NB4 (cell line): ENCODE measurements at regions not wholly inside any gene's neighbourhood (a gene's known extent, or its start where the extent isn't known, plus 50 kb on each side); places are given as distances from the start of the nearest gene placed in this dataset.

Source experiments
- DNase-seq: peaks from one replicate; pipeline ENCODE4 v3.0.0; 2010; ENCODE audit warnings: low read depth
- H3K4me3 ChIP-seq: one replicate; pipeline ENCODE4 v1.5.1; 2011; ENCODE audit warnings: mild to moderate bottlenecking, low read depth, low read length, moderate library complexity
- MAX ChIP-seq: IDR thresholded peaks from 2 replicates; pipeline ENCODE4 v1.6.1; 2011; ENCODE audit warnings: low read depth, low read length
- MYC ChIP-seq: IDR thresholded peaks from 2 replicates; pipeline ENCODE4 v1.6.1; 2011; ENCODE audit warnings: low read depth, low read length
- POLR2A ChIP-seq: IDR thresholded peaks from 2 replicates; pipeline ENCODE4 v1.6.1; 2011; ENCODE audit warnings: mild to moderate bottlenecking; ENCODE audit not compliant: insufficient read length; ENCODE audit errors: extremely low read depth
- TF ChIP-seq, protein P1 (sequence below): IDR thresholded peaks from one replicate; pipeline ENCODE4 v1.5.1; 2012; ENCODE audit warnings: low read depth, low read length

- no peak for TF ChIP-seq POLR2A
- TF ChIP-seq, protein P1, sequence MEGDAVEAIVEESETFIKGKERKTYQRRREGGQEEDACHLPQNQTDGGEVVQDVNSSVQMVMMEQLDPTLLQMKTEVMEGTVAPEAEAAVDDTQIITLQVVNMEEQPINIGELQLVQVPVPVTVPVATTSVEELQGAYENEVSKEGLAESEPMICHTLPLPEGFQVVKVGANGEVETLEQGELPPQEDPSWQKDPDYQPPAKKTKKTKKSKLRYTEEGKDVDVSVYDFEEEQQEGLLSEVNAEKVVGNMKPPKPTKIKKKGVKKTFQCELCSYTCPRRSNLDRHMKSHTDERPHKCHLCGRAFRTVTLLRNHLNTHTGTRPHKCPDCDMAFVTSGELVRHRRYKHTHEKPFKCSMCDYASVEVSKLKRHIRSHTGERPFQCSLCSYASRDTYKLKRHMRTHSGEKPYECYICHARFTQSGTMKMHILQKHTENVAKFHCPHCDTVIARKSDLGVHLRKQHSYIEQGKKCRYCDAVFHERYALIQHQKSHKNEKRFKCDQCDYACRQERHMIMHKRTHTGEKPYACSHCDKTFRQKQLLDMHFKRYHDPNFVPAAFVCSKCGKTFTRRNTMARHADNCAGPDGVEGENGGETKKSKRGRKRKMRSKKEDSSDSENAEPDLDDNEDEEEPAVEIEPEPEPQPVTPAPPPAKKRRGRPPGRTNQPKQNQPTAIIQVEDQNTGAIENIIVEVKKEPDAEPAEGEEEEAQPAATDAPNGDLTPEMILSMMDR, result no peak
- no peak for TF ChIP-seq MYC
- TF ChIP-seq MAX, result no peak
- no peak for DNase-seq
- H3K4me3 ChIP-seq, result no peak overlapping the region
Measured at GRCh38 chr11:42707541-42707940, 604.3 kb upstream of the API5 start.

DNA sequence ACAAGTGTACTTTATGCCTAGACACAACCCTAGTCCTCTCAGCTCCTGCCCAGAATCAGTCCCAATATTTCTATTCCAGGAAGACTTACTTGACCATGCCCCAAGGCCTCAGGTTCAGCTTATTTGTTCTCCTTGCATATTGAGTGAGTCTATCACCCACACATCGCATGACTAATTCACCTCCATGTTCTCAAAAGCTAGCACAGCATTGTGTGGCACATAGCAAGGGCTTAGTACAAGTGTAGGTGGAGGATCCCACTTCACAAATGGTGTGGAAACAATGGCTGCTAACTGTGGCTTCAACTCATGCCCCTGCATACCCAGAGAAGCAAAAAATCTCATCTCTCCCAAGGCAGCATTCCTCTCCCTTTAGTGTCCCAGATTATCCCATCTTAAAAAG is 602.6 kb upstream of the API5 start:
- TF ChIP-seq, protein P1, result no peak
- no peak for TF ChIP-seq MAX
- no peak for TF ChIP-seq POLR2A
- no peak for TF ChIP-seq MYC
- H3K4me3 ChIP-seq, result no peak overlapping the region
- DNase-seq, result no peak

GRCh38 chr11:42713279-42713678 is 598.5 kb upstream of the API5 start:
- H3K4me3 ChIP-seq, result no peak overlapping the region
- DNase-seq, result no peak
- TF ChIP-seq MYC (no peak), POLR2A (no peak), MAX (no peak)
- TF ChIP-seq, protein P1, result no peak

DNA sequence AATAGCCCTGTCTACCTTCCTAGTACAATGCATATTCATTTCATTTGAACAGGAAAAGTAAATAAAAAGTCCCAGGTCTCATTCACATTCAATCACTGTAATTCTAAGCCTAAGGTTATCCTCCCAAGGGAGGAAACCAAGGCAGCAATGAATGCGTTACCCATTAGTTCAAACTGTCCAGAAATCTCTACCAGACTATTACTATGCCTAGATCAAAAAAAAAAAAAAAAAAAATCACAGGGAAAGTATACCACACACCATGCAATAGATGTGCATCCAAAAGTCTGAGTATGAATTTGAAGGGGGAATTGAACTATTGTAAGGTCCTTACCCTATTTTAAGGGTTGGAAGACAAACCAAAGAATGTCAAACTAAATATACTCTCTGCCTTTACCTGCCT is 598.0 kb upstream of the API5 start:
- TF ChIP-seq MAX (no peak), MYC (no peak), POLR2A (no peak)
- TF ChIP-seq, protein P1, result no peak
- no peak for DNase-seq
- H3K4me3 ChIP-seq, result no peak overlapping the region

GRCh38 chr11:42720716-42721563 is 590.9 kb upstream of the API5 start:
- TF ChIP-seq, protein P1, result no peak
- TF ChIP-seq MYC (no peak), MAX (no peak), POLR2A (no peak)
- H3K4me3 ChIP-seq, result no peak overlapping the region
- no peak for DNase-seq
